Forelimb muscle (tissue), 1 donor: ENCODE measurements at regions not wholly inside any gene's neighbourhood (a gene's known extent, or its start where the extent isn't known, plus 50 kb on each side); places are given as distances from the start of the nearest gene placed in this dataset.
"Not testable (repeated sequence)": the region's sequence is repeated elsewhere in the genome, so short reads cannot be mapped to it uniquely, and the experiment has no call there.

Source experiments
- DNase-seq: peaks from one replicate; pipeline ENCODE4 v3.0.0-alpha.2; 2013; ENCODE audit warnings: low read depth

DNA sequence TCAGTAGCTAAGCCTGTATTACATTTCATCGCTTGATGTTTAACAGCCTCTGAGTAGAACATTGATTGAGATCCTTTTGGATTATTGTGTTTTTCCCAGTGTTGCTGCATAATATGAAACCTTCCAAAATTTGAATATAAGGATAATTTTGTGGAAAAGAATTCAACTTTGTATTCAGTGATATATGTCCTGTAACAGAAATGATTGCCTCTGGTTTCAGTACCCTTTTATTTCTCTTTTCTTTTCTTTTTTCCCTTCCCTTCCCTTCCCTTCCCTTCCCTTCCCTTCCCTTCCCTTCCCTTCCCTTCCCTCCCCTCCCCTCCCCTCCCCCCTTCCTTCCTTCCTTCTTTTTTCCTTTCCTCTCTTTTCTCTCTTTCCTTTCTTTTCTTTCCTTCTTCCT, 74.6 kb downstream of the UTRN start:
- no peak for DNase-seq

GRCh38 chr6:144360401-144360800, 75.3 kb downstream of the UTRN start:
- no peak for DNase-seq

DNA sequence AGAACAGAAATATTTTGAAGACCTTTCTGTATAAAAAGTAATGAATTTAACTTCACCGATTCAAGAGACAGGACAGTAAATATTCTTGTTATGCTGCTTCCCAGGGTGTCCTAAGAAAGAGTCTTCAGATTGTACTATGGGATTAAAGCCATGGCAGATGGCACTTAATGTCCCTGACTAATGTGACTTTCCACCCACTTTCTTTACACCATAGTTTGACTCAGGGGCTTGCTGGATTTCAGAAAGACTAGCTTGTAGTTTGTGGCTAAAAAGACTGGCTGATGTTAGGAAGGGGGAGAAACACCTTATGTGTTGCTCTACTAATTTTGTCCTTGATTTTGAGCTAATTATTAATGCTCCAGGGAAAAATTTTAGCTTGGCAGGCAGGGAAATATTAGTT, 75.9 kb downstream of the UTRN start:
- no peak for DNase-seq

DNA sequence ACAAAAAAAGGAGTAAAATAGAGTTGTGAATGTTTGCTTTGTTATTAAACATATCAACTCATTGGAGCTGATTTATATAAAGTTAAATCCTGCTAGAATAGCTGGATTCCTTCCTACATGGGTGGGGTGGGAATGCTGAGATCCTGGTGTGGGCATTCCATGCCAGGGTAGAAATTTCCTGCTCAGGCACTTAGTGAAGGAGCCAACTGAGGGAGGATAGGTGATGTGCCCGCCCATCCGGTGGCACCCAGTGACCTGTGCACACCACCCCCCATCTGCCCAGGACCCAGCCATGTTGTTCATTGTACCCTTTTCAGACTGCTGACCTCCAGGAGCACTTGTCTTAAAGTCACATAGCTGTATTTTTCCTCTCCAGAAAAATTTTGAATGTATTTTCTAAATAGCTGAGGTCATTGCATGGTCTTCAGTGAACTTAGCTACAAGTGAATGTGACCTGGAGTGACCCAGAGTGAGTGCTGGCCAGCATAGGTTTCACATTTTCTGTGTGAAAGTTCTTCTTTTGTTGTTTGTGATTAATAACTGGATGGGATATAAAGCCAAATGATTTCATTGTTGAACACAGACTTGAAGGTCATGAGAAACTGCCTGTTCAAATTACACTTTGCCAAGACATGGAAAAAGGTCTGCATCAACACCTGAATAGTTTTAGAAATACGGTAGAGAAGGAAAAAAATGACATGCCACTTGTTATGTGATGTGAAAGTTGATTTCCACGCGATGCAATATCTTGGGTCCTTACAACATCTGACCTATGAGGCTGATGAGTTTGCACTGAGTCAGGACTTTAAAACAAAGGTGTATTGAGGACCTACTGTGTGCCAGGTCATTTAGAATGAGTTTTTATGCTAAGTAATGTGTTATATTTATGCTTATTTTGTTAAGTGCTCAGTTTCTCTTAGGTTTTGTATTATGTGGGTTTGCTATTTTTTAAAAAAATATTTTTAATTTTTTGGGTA, 77.2 kb downstream of the UTRN start:
- DNase-seq, result no peak

DNA sequence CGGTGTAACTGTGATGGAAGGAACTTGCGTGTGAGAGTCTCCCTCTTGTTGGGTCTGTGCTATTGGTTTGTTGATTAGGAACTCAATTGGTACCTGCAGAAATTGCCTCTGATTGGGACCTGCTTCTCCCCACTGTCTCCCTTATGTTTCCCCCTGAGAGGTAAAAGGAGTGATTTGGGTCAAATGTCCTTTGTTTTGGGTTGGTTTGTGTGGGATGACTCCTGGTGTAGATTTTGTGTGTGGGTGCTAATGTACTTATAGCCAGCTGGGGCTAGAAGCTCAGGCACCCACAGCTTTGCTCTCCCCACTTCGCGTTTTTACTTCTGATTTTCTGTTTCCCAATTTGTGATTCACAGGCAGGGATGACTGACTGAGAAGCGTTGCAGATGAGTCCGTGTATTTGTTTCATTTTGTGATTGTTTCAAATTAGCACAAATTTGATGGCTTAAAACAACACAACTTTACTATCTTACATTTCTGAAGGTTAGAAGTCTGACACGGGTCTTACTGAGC, 79.1 kb downstream of the UTRN start:
- DNase-seq, result no peak

- no peak for DNase-seq
Measured at GRCh38 chr6:144364782-144365181, 79.6 kb downstream of the UTRN start.

GRCh38 chr6:144365271-144365670, 80.1 kb downstream of the UTRN start:
- no peak for DNase-seq

DNA sequence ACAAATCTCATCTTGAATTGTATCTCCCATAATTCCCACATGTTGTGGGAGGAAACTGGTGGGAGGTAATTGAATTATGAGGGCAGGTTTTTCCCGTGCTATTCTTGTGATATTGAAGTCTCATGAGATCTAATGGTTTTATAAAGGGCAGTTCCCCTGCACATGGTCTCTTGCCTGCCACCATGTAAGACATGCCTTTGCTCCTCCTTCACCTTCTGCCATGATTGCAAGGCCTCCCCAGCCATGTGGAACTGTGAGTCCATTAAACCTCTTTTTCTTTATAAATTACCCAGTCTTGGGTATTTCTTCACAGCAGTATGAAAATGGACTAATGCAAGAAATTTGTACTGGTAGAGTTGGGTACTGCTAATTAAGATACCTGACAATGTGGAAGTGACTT, 84.6 kb downstream of the UTRN start:
- DNase-seq, result not testable (repeated sequence)

- DNase-seq, result no peak
Measured at GRCh38 chr6:144372116-144372515, 87.0 kb downstream of the UTRN start.

GRCh38 chr6:144372611-144373594, 87.8 kb downstream of the UTRN start:
- DNase-seq, result no peak

GRCh38 chr6:144374525-144374924, 89.4 kb downstream of the UTRN start:
- not testable (repeated sequence) for DNase-seq

DNA sequence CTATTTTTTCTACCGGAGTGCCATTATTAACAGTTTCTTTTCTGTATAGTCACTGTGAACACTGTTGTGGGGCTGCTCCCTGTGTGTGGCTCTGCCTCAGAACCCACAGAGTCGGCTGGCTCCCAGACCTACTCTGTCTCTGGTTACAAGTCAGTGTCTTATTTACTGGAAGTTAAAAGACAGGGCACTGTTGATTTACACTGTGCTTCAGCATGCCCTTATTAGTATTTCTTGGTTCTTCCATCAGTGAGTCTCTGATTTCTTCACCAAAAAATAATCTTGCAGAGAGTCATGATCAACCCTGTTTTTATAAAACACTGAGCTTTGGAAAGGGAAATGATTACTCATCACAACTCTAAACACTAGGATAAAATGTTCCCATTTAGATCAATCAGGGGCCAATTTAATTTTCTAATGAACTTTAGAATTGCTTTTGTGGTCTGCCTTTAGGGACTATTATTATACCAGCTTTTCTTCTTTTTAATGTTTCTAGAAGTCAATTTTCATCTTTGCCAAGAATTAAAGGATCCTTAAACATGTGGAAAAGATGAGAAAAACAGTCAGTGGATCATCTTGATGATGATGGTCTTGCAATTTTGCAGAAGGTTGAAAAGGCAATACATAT, 92.6 kb downstream of the UTRN start:
- DNase-seq, result no peak

DNA sequence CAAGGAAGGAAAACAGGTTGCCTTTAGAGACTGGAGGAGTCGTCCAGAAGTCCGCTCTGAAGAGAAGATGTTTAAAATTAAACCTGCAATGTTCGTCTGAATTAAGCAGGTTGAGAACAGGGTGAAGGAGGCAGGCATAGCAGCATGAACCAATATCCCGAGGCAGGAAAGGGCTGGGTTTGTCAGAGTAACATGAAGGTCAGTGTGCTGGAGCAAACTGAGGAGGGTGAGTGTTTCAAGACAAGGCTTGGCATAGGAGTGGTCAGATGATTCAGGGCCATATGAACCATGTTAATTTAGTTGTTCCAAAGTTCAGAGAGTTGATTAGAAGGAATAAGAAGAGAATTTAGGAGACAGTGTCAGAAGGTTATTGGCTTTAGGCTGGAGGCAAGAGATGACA, 93.3 kb downstream of the UTRN start:
- no peak for DNase-seq

GRCh38 chr6:144379356-144379755, 94.2 kb downstream of the UTRN start:
- DNase-seq, result no peak

- DNase-seq, result not testable (repeated sequence)
Measured at GRCh38 chr6:144381499-144381898, 96.4 kb downstream of the UTRN start.

DNA sequence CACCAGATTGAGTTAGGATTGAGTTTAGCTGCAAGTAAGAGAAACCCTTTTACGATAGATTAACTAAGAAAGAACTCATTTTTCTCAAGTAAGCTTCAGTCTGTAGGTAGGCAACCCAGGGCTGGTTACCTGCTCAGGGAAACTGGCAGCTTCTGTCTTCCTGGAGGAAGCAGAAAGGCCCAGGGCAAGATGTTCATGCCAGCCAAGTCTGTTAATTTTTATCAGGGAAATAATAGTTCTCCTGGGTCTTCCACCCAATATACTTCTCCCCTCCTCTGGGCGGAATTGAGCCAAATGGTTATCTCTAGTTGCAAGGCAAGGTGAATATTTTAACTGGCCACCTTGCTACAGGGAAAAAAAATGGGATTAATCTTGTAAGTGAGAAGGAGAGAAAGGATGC, 98.2 kb downstream of the UTRN start:
- no peak for DNase-seq

GRCh38 chr6:144384427-144384826, 99.3 kb downstream of the UTRN start:
- no peak for DNase-seq

- DNase-seq, result not testable (repeated sequence)
Measured at GRCh38 chr6:144389474-144389873, 104.3 kb downstream of the UTRN start.

DNA sequence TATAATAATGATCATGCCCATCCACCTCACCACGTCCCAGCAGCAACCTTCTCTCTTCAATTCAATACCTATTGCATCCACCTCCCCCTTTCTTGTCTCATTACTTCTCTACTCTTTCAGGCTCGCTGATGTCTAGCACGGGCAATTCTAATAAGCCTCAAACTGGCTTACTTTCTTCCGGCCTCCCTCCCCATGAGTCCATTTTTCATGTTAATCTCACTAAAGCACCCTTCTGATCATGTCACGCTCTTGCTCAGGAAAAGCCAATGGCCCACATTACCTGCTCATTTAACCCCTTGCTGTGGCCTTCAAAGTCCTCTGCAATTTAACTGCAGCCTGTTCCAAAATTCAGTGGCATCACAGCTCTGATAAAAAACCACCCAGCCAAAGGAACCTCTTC, 105.1 kb downstream of the UTRN start:
- no peak for DNase-seq

DNA sequence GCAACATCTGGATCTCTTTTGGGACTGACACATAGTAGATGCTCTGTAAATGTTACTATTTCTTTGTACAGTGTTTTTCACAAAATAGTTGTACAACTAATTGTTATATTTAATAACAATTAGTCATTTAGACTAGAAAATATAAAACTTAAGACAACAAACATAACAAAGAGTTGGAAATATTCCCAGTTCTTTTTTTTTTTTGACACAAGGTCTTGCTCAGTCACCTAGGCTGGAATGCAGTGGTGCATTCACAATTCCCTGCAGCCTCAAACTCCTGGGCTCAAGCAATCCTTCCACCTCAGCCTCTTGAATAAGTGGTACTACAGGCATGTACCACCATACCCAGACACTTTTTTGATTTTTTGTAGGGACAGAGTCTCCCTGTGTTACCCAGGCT, 105.8 kb downstream of the UTRN start:
- DNase-seq, result no peak

DNA sequence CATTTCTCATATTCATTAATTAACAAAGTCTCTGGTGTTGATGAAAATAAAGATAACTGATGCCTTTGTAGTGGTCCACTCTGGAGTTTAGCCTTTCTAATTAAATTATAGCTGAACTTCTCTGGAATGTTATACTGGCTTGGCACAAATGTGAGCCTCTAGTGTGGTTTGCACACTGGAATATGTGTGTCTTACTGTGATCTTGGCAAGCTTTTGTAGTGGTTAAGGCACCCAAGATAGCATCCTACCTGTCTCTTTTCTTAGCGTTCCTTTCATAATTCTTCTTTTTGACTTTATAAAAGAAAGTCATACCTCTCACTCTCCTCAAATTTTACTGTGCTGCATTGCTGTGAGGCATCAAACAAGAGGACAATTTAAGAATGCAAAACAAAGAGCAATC, 107.4 kb downstream of the UTRN start:
- no peak for DNase-seq

DNA sequence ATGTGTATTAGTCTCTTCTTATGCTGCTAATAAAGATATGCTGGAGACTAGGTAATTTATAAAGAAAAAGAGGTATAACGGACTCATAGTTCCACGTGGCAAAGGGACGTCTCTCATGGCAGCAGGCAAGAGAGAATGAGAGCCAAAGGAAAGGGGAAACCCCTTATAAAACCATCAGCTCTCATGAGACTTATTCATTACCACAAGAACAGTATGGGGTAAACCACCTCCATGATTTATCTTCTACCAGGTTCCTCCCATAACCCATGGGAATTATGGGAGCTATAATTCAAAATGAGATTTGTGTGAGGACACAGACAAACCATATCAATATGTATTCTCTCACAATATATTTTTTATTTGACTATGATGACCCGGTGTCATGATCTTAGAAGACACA, 109.1 kb downstream of the UTRN start:
- DNase-seq, result no peak
